ENCODE measurements at regions not wholly inside any gene's neighbourhood (a gene's known extent, or its start where the extent isn't known, plus 50 kb on each side); places are given as distances from the start of the nearest gene placed in this dataset.

GRCh38 chr18:37684183-37684582 is 118.6 kb upstream of the CELF4 start:
- Histone ChIP-seq H3K4me3 (no peak overlapping the region), H3K4me1 (no peaks in the 10 kb centered on the region), H3K9me3 (no peaks in the 10 kb centered on the region), H3K27me3 (no peaks in the 10 kb centered on the region), H3K36me3 (no peaks in the 10 kb centered on the region), H3K27ac (no peak overlapping the region)
- DNase-seq (ENCODE audit: low spot score in 2 of 2): no peak
- intact Hi-C loops (cut with DNase I; ENCODE audit: low total_unique reads): no loop called here
- no peak for TF ChIP-seq CTCF (IDR thresholded peaks at IDR 0.05)

- intact Hi-C loops (cut with DNase I; ENCODE audit: low total_unique reads): no loop called here
- TF ChIP-seq CTCF (IDR thresholded peaks at IDR 0.05) (no peak), POLR2A (IDR thresholded peaks at IDR 0.05) (no peak), POLR2AphosphoS5 (IDR thresholded peaks at IDR 0.05) (no peak)
- DNase-seq (ENCODE audit: low spot score in 2 of 2): no peak
- H3K4me3 ChIP-seq: no peak overlapping the region
- no peak overlapping the region for H3K27ac ChIP-seq
- H3K36me3 ChIP-seq: no peaks in the 10 kb centered on the region
- H3K27me3 ChIP-seq: no peaks in the 10 kb centered on the region
- H3K4me1 ChIP-seq: no peaks in the 10 kb centered on the region
- H3K9me3 ChIP-seq: no peaks in the 10 kb centered on the region
Observed at GRCh38 chr18:37680911-37681310, 115.3 kb upstream of the CELF4 start.

- Histone ChIP-seq H3K4me3 (no peak overlapping the region), H3K36me3 (no peaks in the 10 kb centered on the region), H3K27ac (no peak overlapping the region), H3K4me1 (no peaks in the 10 kb centered on the region), H3K27me3 (no peaks in the 10 kb centered on the region), H3K9me3 (peaks cover 0 to 7% of the 10 kb centered on the region in 2 donors)
- intact Hi-C loops (cut with DNase I; ENCODE audit: low total_unique reads): no loop called here
- DNase-seq (ENCODE audit: low spot score in 2 of 2): no peak
- no peak for TF ChIP-seq CTCF (IDR thresholded peaks at IDR 0.05)
- no peak for TF ChIP-seq POLR2A (IDR thresholded peaks at IDR 0.05)
- TF ChIP-seq POLR2AphosphoS5 (IDR thresholded peaks at IDR 0.05): no peak
Observed at GRCh38 chr18:37676276-37676675, 110.7 kb upstream of the CELF4 start.

- intact Hi-C loops (cut with DNase I; ENCODE audit: low total_unique reads): no loop called here
- H3K4me1 ChIP-seq: no peaks in the 10 kb centered on the region
- H3K9me3 ChIP-seq: peaks cover 0 to 7% of the 10 kb centered on the region in 2 donors
- no peak overlapping the region for H3K27ac ChIP-seq
- no peaks in the 10 kb centered on the region for H3K36me3 ChIP-seq
- DNase-seq (ENCODE audit: low spot score in 2 of 2): no peak
- TF ChIP-seq POLR2A (IDR thresholded peaks at IDR 0.05) (no peak), CTCF (IDR thresholded peaks at IDR 0.05) (no peak), POLR2AphosphoS5 (IDR thresholded peaks at IDR 0.05) (no peak)
- no peaks in the 10 kb centered on the region for H3K27me3 ChIP-seq
- H3K4me3 ChIP-seq: no peak overlapping the region
Observed at GRCh38 chr18:37675699-37676098, 110.1 kb upstream of the CELF4 start.

- no peak for DNase-seq (ENCODE audit: low spot score in 2 of 2)
- Histone ChIP-seq H3K27ac (no peak overlapping the region), H3K36me3 (no peaks in the 10 kb centered on the region), H3K4me1 (no peaks in the 10 kb centered on the region), H3K9me3 (peaks cover 0 to 7% of the 10 kb centered on the region in 2 donors), H3K27me3 (no peaks in the 10 kb centered on the region), H3K4me3 (no peak overlapping the region)
- TF ChIP-seq CTCF (IDR thresholded peaks at IDR 0.05) (no peak), POLR2AphosphoS5 (IDR thresholded peaks at IDR 0.05) (no peak), POLR2A (IDR thresholded peaks at IDR 0.05) (no peak)
- intact Hi-C loops (cut with DNase I; ENCODE audit: low total_unique reads): no loop called here
Observed at GRCh38 chr18:37674570-37674969, 109.0 kb upstream of the CELF4 start.
